ENCODE measurements at regions not wholly inside any gene's neighbourhood (a gene's known extent, or its start where the extent isn't known, plus 50 kb on each side); places are given as distances from the start of the nearest gene placed in this dataset.

DNA sequence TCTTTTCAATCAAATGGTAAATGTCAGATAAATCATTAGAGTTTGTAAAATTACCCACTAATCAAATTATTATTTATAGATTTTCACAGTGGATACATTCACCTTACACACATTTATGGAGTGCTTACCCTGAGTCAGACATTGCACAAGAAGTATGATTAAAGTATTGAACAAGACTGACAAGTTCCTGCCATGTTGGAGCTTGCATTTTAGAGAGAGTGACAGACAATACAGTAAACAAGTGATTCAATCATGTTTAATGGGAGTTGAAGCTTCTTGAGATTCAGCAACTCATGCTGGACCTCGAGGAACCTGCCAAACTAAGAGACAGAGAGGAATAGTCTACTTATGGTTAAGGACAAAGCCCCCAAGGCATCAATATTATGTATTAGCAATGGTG, 487.8 kb downstream of the PCDH17 start:
- TF ChIP-seq, protein P1, sequence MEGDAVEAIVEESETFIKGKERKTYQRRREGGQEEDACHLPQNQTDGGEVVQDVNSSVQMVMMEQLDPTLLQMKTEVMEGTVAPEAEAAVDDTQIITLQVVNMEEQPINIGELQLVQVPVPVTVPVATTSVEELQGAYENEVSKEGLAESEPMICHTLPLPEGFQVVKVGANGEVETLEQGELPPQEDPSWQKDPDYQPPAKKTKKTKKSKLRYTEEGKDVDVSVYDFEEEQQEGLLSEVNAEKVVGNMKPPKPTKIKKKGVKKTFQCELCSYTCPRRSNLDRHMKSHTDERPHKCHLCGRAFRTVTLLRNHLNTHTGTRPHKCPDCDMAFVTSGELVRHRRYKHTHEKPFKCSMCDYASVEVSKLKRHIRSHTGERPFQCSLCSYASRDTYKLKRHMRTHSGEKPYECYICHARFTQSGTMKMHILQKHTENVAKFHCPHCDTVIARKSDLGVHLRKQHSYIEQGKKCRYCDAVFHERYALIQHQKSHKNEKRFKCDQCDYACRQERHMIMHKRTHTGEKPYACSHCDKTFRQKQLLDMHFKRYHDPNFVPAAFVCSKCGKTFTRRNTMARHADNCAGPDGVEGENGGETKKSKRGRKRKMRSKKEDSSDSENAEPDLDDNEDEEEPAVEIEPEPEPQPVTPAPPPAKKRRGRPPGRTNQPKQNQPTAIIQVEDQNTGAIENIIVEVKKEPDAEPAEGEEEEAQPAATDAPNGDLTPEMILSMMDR (IDR thresholded peaks at IDR 0.05; ENCODE audit: low read depth, low read length), result no peak
- H3K9me3 ChIP-seq (ENCODE audit: severe bottlenecking), result no peaks in the 10 kb centered on the region

DNA sequence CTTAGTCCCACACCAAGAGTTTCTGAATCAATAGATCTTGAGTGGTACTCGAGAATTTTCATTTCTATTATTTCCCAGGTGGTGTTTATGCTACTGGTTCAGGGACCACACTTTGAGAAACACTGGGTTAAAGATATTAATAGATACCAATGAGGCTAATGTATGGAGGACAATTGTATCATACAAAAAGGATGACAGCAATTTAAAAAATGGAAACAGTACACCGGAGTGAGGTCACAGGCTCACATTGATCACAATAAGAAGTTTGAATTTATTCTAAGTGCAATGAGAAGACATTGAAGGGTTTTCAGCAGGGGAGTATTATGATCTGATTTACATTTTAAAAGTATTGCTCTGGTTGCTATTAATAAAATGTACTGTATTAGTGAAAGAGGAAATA, 488.3 kb downstream of the PCDH17 start:
- Histone ChIP-seq H3K36me3 (no peaks in the 10 kb centered on the region), H3K9me3 (ENCODE audit: severe bottlenecking) (no peaks in the 10 kb centered on the region), H3K27me3 (ENCODE audit: insufficient read depth, low read depth, severe bottlenecking) (no peaks in the 10 kb centered on the region), H3K27ac (no peak overlapping the region), H3K4me3 (ENCODE audit: low read depth, low read length) (no peak overlapping the region)
- no peak for DNase-seq
- TF ChIP-seq, protein P1 (IDR thresholded peaks at IDR 0.05; ENCODE audit: low read depth, low read length), result no peak

More for the DNA sequence above, 487.8 kb downstream of the PCDH17 start:
- Histone ChIP-seq H3K27ac (no peak overlapping the region), H3K36me3 (no peaks in the 10 kb centered on the region), H3K27me3 (ENCODE audit: insufficient read depth, low read depth, severe bottlenecking) (no peaks in the 10 kb centered on the region), H3K4me3 (ENCODE audit: low read depth, low read length) (no peak overlapping the region)
- no peak for DNase-seq

DNA sequence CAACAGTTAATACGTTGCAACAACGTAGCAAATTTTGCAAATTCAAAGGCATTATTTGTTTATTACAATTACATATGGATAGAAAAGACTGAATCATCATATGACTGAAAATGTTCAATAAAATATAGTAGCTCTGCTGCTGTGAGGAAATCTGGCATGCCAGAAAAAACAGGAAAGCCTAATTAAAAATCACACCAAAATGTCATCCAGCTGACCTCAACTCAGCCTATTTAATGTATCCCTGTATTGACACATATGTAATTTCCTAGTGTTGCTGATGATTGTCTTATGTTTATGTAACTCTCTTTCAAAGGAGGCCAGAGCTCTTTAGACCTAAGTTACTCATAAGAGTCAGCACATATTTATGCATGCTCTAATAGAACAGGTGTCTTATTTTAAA, 495.0 kb downstream of the PCDH17 start:
- DNase-seq, result no peak
- H3K27me3 ChIP-seq (ENCODE audit: insufficient read depth, low read depth, severe bottlenecking), result no peaks in the 10 kb centered on the region
- TF ChIP-seq, protein P1 (IDR thresholded peaks at IDR 0.05; ENCODE audit: low read depth, low read length), result no peak
- no peaks in the 10 kb centered on the region for H3K36me3 ChIP-seq
- H3K27ac ChIP-seq, result no peak overlapping the region
- no peak overlapping the region for H3K4me3 ChIP-seq (ENCODE audit: low read depth, low read length)
- no peaks in the 10 kb centered on the region for H3K9me3 ChIP-seq (ENCODE audit: severe bottlenecking)

DNA sequence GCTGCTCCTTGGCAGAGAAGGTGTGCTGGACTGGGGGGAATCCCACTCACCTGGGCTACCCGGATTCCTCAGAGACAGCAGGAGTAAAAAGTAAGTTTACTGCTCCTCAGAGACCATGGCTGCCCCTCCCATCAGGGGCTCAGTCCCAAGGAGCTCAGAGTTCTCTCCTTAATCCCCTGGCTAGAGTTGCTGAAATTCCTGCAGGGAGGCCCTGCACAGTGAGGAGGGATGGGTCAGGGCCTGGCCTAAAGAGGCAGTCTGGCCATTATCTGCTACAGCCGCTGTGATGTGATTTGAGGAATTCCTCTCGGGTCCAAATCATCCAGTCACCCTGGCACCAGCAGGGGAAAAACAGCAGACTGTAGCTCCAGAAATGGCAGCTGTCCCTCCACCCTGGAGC, 502.5 kb downstream of the PCDH17 start:
- TF ChIP-seq, protein P1 (IDR thresholded peaks at IDR 0.05; ENCODE audit: low read depth, low read length), result no peak
- no peaks in the 10 kb centered on the region for H3K27me3 ChIP-seq (ENCODE audit: insufficient read depth, low read depth, severe bottlenecking)
- H3K9me3 ChIP-seq (ENCODE audit: severe bottlenecking), result no peaks in the 10 kb centered on the region
- no peak overlapping the region for H3K4me3 ChIP-seq (ENCODE audit: low read depth, low read length)
- H3K36me3 ChIP-seq, result no peaks in the 10 kb centered on the region
- H3K27ac ChIP-seq, result no peak overlapping the region
- DNase-seq, result no peak

DNA sequence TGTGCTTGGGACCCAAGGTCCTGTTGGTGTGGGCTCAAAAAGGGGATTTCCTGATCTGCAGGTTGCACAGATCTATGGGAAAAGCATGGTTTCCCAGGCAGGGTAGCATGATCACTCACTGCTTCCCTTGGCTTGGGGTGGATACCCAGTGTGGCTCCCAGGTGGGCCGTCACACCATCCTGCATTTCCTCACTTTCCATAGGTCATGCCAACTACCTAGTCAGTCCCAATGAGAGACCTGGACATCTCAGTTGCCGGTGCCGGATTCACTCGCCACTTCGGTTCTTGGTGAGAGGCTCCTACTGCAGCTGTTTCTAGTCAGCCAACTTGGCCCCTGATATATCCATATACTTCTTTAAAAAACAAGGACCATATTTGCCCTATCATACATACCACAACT, 503.0 kb downstream of the PCDH17 start:
- Histone ChIP-seq H3K36me3 (no peaks in the 10 kb centered on the region), H3K27me3 (ENCODE audit: insufficient read depth, low read depth, severe bottlenecking) (no peaks in the 10 kb centered on the region), H3K9me3 (ENCODE audit: severe bottlenecking) (no peaks in the 10 kb centered on the region), H3K4me3 (ENCODE audit: low read depth, low read length) (no peak overlapping the region), H3K27ac (no peak overlapping the region)
- TF ChIP-seq, protein P1 (IDR thresholded peaks at IDR 0.05; ENCODE audit: low read depth, low read length), result no peak
- no peak for DNase-seq

DNA sequence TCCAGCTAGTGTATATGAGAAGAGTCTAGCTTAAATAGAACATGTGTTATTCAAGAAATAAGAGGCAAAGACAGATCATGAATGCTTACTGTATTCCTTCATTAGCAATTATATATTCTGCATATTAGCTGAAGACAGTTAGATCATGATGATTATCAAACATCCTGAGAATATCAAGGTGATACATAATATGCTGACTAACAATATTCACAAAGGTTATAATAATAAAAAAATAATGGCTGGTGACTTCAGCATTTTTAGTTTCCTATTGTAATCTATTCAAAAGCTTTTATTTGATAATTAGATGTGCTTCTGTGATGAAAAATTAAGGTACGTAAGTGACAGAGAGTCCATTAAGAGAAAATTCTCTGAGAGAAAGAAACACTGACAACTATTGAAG, 511.4 kb downstream of the PCDH17 start:
- H3K36me3 ChIP-seq, result no peaks in the 10 kb centered on the region
- no peak overlapping the region for H3K27ac ChIP-seq
- DNase-seq, result no peak
- TF ChIP-seq, protein P1 (IDR thresholded peaks at IDR 0.05; ENCODE audit: low read depth, low read length), result no peak
- no peaks in the 10 kb centered on the region for H3K27me3 ChIP-seq (ENCODE audit: insufficient read depth, low read depth, severe bottlenecking)
- H3K9me3 ChIP-seq (ENCODE audit: severe bottlenecking), result no peaks in the 10 kb centered on the region
- H3K4me3 ChIP-seq (ENCODE audit: low read depth, low read length), result no peak overlapping the region

Measured in WERI-Rb-1 (cell line).